IMR-90 (cell line): ENCODE measurements at regions not wholly inside any gene's neighbourhood (a gene's known extent, or its start where the extent isn't known, plus 50 kb on each side); places are given as distances from the start of the nearest gene placed in this dataset.

Experiments
- ATAC-seq: fragments of 200-7000 bp; cut with Tn5 transposase; 2 replicates; pipeline ENCODE4 v1.9.1; 2020; ENCODE audit warnings: low read depth, mild to moderate bottlenecking, moderate library complexity
- BruUV-seq: library from RNA; stranded (reverse); fragments of 400-500 nt; replicated peaks from 2 replicates; lab custom pipeline; 2021; lab: Mats Ljungman, UMichigan
- CTCF ChIA-PET: fragments of 300-600 bp; formaldehyde crosslinking; extraction: SDS; loops from one replicate; lab custom pipeline; 2021; ENCODE audit warnings: antibody characterized with exemption; lab: Yijun Ruan, JAX
- POLR2A ChIA-PET: fragments of 300-600 bp; sonication (Branson Sonifier 250); formaldehyde crosslinking; loops from one replicate; lab custom pipeline; 2022; ENCODE audit warnings: antibody characterized with exemption; ENCODE audit not compliant: unreplicated experiment; lab: Charles Lee
- DNase-seq: peaks from one replicate; pipeline ENCODE4 v3.0.0; 2013
- H2AFZ ChIP-seq: replicated peaks from 2 replicates; pipeline ENCODE3; 2013; ENCODE audit warnings: low read length, mild to moderate bottlenecking; ENCODE audit not compliant: poor library complexity
- H2AK5ac ChIP-seq: 2 replicates; pipeline ENCODE4 v1.6.1; 2013; ENCODE audit warnings: low read depth, low read length, inconsistent platforms
- H2AK9ac ChIP-seq: replicated peaks from 2 replicates; pipeline ENCODE3; 2013; ENCODE audit warnings: mild to moderate bottlenecking, low read depth, low read length, moderate library complexity; ENCODE audit not compliant: poor library complexity
- H2BK120ac ChIP-seq: 2 replicates; pipeline ENCODE4 v1.6.1; 2013; ENCODE audit warnings: low read depth, low read length, inconsistent platforms
- H2BK15ac ChIP-seq: 3 replicates; pipeline ENCODE4 v1.6.1; 2013; ENCODE audit warnings: low read depth, low read length, inconsistent platforms
- H2BK20ac ChIP-seq: 2 replicates; pipeline ENCODE4 v1.6.1; 2013; ENCODE audit warnings: low read depth, mild to moderate bottlenecking, inconsistent platforms, low read length, moderate library complexity
- H2BK5ac ChIP-seq: 2 replicates; pipeline ENCODE4 v1.6.1; 2013; ENCODE audit warnings: mild to moderate bottlenecking, low read depth, low read length, inconsistent platforms; ENCODE audit not compliant: poor library complexity, severe bottlenecking
- H3K14ac ChIP-seq: replicated peaks from 2 replicates; pipeline ENCODE4 v1.6.1; 2013; ENCODE audit warnings: low read depth, low read length, inconsistent platforms
- H3K18ac ChIP-seq: 2 replicates; pipeline ENCODE4 v1.6.1; 2013; ENCODE audit warnings: low read depth, low read length, control low read depth
- H3K23ac ChIP-seq: 2 replicates; pipeline ENCODE4 v1.6.1; 2013; ENCODE audit warnings: low read depth, low read length, inconsistent platforms
- H3K27ac ChIP-seq: 2 replicates; pipeline ENCODE4 v1.5.1; 2013; ENCODE audit warnings: mild to moderate bottlenecking, control low read depth, low read length; ENCODE audit not compliant: insufficient read depth
- H3K27me3 ChIP-seq: 2 replicates; pipeline ENCODE4 v1.6.1; 2013; ENCODE audit warnings: low read length; ENCODE audit not compliant: control insufficient read depth, insufficient read depth
- H3K36me3 ChIP-seq: 2 replicates; pipeline ENCODE4 v1.6.1; 2013; ENCODE audit warnings: low read length, mixed read lengths; ENCODE audit not compliant: control insufficient read depth, insufficient read depth
- H3K4ac ChIP-seq: 2 replicates; pipeline ENCODE4 v1.6.1; 2013; ENCODE audit warnings: low read depth, low read length, inconsistent platforms
- H3K4me1 ChIP-seq: 2 replicates; pipeline ENCODE4 v1.6.1; 2013; ENCODE audit warnings: low read length, mixed read lengths; ENCODE audit not compliant: control insufficient read depth, insufficient read depth
- H3K4me2 ChIP-seq: 2 replicates; pipeline ENCODE4 v1.6.1; 2013; ENCODE audit warnings: low read depth, mild to moderate bottlenecking, control low read depth, low read length, moderate library complexity
- H3K4me3 ChIP-seq: 2 replicates; pipeline ENCODE4 v1.5.1; 2013; ENCODE audit warnings: low read depth, mild to moderate bottlenecking, control low read depth, low read length, moderate library complexity; ENCODE audit not compliant: insufficient read depth
- H3K56ac ChIP-seq: 2 replicates; pipeline ENCODE4 v1.6.1; 2013; ENCODE audit warnings: low read length, inconsistent platforms; ENCODE audit not compliant: insufficient read depth; ENCODE audit errors: extremely low read depth
- H3K79me1 ChIP-seq, 2 experiments: 2 replicates each; pipeline ENCODE4 v1.6.1; 2013; ENCODE audit warnings: low read length in 2 of 2, inconsistent platforms in 1 of 2, low read depth in 1 of 2
- H3K9ac ChIP-seq: 2 replicates; pipeline ENCODE4 v1.6.1; 2013; ENCODE audit warnings: low read depth, low read length, control low read depth
- H3K9me1 ChIP-seq: 2 replicates; pipeline ENCODE4 v1.6.1; 2013; ENCODE audit warnings: low read length, inconsistent platforms; ENCODE audit not compliant: insufficient read depth
- H3K9me3 ChIP-seq: 2 replicates; pipeline ENCODE4 v1.6.1; 2013; ENCODE audit warnings: low read length; ENCODE audit not compliant: control insufficient read depth, insufficient read depth
- H4K20me1 ChIP-seq: 2 replicates; pipeline ENCODE4 v1.6.1; 2013; ENCODE audit warnings: low read length, inconsistent platforms; ENCODE audit not compliant: insufficient read depth
- H4K5ac ChIP-seq: 2 replicates; pipeline ENCODE4 v1.6.1; 2013; ENCODE audit warnings: mild to moderate bottlenecking, low read depth, low read length, control low read depth
- H4K8ac ChIP-seq, 2 experiments: 2 replicates each; pipeline ENCODE4 v1.6.1; 2013; ENCODE audit warnings: low read depth in 2 of 2, low read length in 2 of 2, control low read depth in 1 of 2, inconsistent platforms in 1 of 2
- H4K91ac ChIP-seq: 2 replicates; pipeline ENCODE4 v1.6.1; 2013; ENCODE audit warnings: low read depth, low read length, inconsistent platforms; ENCODE audit not compliant: insufficient read depth
- BHLHE40 ChIP-seq: fragments of 150-350 bp; IDR thresholded peaks from 2 replicates; pipeline ENCODE4 v1.6.1; 2016; ENCODE audit warnings: mild to moderate bottlenecking, low read depth, low read length
- CEBPB ChIP-seq: IDR thresholded peaks from 2 replicates; pipeline ENCODE4 v1.6.1; 2012; ENCODE audit warnings: low read depth, low read length, improper control_type of control experiment
- CHD1 ChIP-seq: IDR thresholded peaks from 2 replicates; pipeline ENCODE4 v1.6.1; 2012; ENCODE audit warnings: low read depth, low read length, improper control_type of control experiment
- FOS ChIP-seq: fragments of 150-350 bp; IDR thresholded peaks from 2 replicates; pipeline ENCODE4 v1.6.1; 2016; ENCODE audit warnings: low read depth, low read length
- MAFK ChIP-seq: IDR thresholded peaks from 2 replicates; pipeline ENCODE4 v1.6.1; 2012; ENCODE audit warnings: low read depth, low read length, improper control_type of control experiment
- MAZ ChIP-seq: IDR thresholded peaks from 2 replicates; pipeline ENCODE4 v1.6.1; 2012; ENCODE audit warnings: low read depth, mild to moderate bottlenecking, low read length, improper control_type of control experiment, moderate library complexity, borderline replicate concordance
- MXI1 ChIP-seq: IDR thresholded peaks from 2 replicates; pipeline ENCODE4 v1.6.1; 2012; ENCODE audit warnings: low read depth, mild to moderate bottlenecking, low read length, moderate library complexity, borderline replicate concordance
- NFE2L2 ChIP-seq: fragments of 150-350 bp; IDR thresholded peaks from 2 replicates; pipeline ENCODE4 v1.6.1; 2016; ENCODE audit warnings: low read depth, mild to moderate bottlenecking, low read length
- POLR2A ChIP-seq: IDR thresholded peaks from 2 replicates; pipeline ENCODE4 v1.6.1; 2012; ENCODE audit warnings: mild to moderate bottlenecking, low read depth, low read length
- RAD21 ChIP-seq: IDR thresholded peaks from 2 replicates; pipeline ENCODE4 v1.6.1; 2012; ENCODE audit warnings: low read length, improper control_type of control experiment
- RCOR1 ChIP-seq: IDR thresholded peaks from 2 replicates; pipeline ENCODE4 v1.6.1; 2012; ENCODE audit warnings: mild to moderate bottlenecking, low read length, improper control_type of control experiment; ENCODE audit not compliant: insufficient replicate concordance
- RFX5 ChIP-seq: IDR thresholded peaks from 2 replicates; pipeline ENCODE4 v1.8.0; 2012; ENCODE audit warnings: low read depth, mild to moderate bottlenecking, low read length, moderate library complexity
- SMC3 ChIP-seq: fragments of 150-350 bp; IDR thresholded peaks from 2 replicates; pipeline ENCODE4 v1.6.1; 2016; ENCODE audit warnings: low read depth, mild to moderate bottlenecking, antibody characterized with exemption, low read length, moderate library complexity
- dilution Hi-C: fragments of 300-500 bp; cut with HindIII; formaldehyde crosslinking; loops from one replicate; pipeline ENCODE4 v1.14.3; 2018; ENCODE audit warnings: low sequenced_read_pairs; ENCODE audit not compliant: unreplicated experiment
- in situ Hi-C: fragments of 300-500 bp; cut with MboI; formaldehyde crosslinking; loops from 3 replicates; pipeline ENCODE4 v1.14.3; 2019; ENCODE audit warnings: low sequenced_read_pairs, inconsistent platforms, mixed read lengths
- intact Hi-C: fragments of 100-400 bp; cut with micrococcal nuclease; formaldehyde crosslinking; loops from 2 replicates; pipeline ENCODE4 v1.10.0; 2022
- TF ChIP-seq, protein P1 (sequence below): fragments of 150-350 bp; IDR thresholded peaks from 2 replicates; pipeline ENCODE4 v1.6.1; 2016; ENCODE audit warnings: low read depth, mild to moderate bottlenecking, low read length, moderate library complexity, borderline replicate concordance
- TF ChIP-seq, protein P2 (sequence below): conservative IDR thresholded peaks from 2 replicates; pipeline ENCODE4 v1.5.1; 2012; ENCODE audit warnings: mild to moderate bottlenecking, low read depth, low read length, improper control_type of control experiment
- TF ChIP-seq, protein P3 (sequence below): fragments of 150-350 bp; IDR thresholded peaks from 2 replicates; pipeline ENCODE4 v1.6.1; 2017; ENCODE audit warnings: mild to moderate bottlenecking, antibody characterized with exemption, low read length, low read depth

DNA sequence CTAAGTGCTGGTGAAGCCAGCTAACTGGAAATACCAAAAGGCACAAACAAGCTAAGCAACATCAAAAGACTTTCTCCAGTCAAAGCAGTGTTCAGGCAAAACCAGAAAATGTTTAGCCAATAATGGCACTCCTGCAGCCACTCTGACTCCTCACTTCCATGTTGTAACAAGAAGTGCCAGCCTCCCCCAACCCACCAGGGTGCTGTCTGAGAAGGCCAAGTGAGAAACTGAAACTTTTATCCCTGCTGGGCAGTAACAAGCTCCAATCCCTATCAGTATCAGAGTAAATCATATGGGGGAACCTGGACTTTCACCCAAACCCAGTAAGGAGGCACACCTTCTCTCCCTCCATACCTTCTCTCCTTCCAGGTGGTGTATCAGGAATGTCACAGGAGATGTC lies 414.8 kb upstream of the NMUR2 start:
- no peak overlapping the region for H3K27ac ChIP-seq
- H4K91ac ChIP-seq, result no peak overlapping the region
- no peaks in the 10 kb centered on the region for H3K36me3 ChIP-seq
- no peak overlapping the region for H2BK15ac ChIP-seq
- H3K27me3 ChIP-seq, result no peaks in the 10 kb centered on the region
- ATAC-seq (no peak), DNase-seq (no peak)
- H2AK9ac ChIP-seq, result no peak overlapping the region
- ChIA-PET CTCF (no interaction called here), POLR2A (no interaction called here)
- in situ Hi-C loops (no loop called here), intact Hi-C loops (no loop called here), dilution Hi-C loops (no loop called here)
- H3K56ac ChIP-seq, result no peak overlapping the region
- H3K4ac ChIP-seq, result no peak overlapping the region
- no peaks in the 10 kb centered on the region for H3K79me1 ChIP-seq
- H3K4me2 ChIP-seq, result no peak overlapping the region
- no peak overlapping the region for H2AFZ ChIP-seq
- no TSS peak for BruUV-seq
- TF ChIP-seq MXI1, result no peak
- TF ChIP-seq CEBPB, result no peak
- TF ChIP-seq, protein P1, sequence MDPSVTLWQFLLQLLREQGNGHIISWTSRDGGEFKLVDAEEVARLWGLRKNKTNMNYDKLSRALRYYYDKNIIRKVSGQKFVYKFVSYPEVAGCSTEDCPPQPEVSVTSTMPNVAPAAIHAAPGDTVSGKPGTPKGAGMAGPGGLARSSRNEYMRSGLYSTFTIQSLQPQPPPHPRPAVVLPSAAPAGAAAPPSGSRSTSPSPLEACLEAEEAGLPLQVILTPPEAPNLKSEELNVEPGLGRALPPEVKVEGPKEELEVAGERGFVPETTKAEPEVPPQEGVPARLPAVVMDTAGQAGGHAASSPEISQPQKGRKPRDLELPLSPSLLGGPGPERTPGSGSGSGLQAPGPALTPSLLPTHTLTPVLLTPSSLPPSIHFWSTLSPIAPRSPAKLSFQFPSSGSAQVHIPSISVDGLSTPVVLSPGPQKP, result no peak
- TF ChIP-seq POLR2A, result no peak
- no peak for TF ChIP-seq BHLHE40
- TF ChIP-seq FOS, result no peak
- no peak for TF ChIP-seq CHD1
- no peak for TF ChIP-seq MAZ
- TF ChIP-seq NFE2L2, result no peak
- TF ChIP-seq RAD21, result no peak
- no peak for TF ChIP-seq RFX5
- no peak for TF ChIP-seq MAFK
- no peak for TF ChIP-seq RCOR1
- no peak for TF ChIP-seq SMC3
- TF ChIP-seq, protein P2, sequence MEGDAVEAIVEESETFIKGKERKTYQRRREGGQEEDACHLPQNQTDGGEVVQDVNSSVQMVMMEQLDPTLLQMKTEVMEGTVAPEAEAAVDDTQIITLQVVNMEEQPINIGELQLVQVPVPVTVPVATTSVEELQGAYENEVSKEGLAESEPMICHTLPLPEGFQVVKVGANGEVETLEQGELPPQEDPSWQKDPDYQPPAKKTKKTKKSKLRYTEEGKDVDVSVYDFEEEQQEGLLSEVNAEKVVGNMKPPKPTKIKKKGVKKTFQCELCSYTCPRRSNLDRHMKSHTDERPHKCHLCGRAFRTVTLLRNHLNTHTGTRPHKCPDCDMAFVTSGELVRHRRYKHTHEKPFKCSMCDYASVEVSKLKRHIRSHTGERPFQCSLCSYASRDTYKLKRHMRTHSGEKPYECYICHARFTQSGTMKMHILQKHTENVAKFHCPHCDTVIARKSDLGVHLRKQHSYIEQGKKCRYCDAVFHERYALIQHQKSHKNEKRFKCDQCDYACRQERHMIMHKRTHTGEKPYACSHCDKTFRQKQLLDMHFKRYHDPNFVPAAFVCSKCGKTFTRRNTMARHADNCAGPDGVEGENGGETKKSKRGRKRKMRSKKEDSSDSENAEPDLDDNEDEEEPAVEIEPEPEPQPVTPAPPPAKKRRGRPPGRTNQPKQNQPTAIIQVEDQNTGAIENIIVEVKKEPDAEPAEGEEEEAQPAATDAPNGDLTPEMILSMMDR, result no peak
- TF ChIP-seq, protein P3, sequence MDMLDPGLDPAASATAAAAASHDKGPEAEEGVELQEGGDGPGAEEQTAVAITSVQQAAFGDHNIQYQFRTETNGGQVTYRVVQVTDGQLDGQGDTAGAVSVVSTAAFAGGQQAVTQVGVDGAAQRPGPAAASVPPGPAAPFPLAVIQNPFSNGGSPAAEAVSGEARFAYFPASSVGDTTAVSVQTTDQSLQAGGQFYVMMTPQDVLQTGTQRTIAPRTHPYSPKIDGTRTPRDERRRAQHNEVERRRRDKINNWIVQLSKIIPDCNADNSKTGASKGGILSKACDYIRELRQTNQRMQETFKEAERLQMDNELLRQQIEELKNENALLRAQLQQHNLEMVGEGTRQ, result no peak
- no peak overlapping the region for H3K14ac ChIP-seq
- no peak overlapping the region for H3K9ac ChIP-seq
- no peak overlapping the region for H2BK20ac ChIP-seq
- H3K9me1 ChIP-seq, result no peaks in the 10 kb centered on the region
- no peak overlapping the region for H3K18ac ChIP-seq
- no peak overlapping the region for H2BK5ac ChIP-seq
- no peak overlapping the region for H4K8ac ChIP-seq
- no peak overlapping the region for H2BK120ac ChIP-seq
- H3K4me1 ChIP-seq, result no peaks in the 10 kb centered on the region
- no peaks in the 10 kb centered on the region for H4K20me1 ChIP-seq
- H2AK5ac ChIP-seq, result no peak overlapping the region
- no peaks in the 10 kb centered on the region; the same call in 1 of the 2 replicates for H3K9me3 ChIP-seq
- H4K5ac ChIP-seq, result no peak overlapping the region
- H3K4me3 ChIP-seq, result no peak overlapping the region
- no peak overlapping the region for H3K23ac ChIP-seq
